A549 (cell line): ENCODE measurements at regions not wholly inside any gene's neighbourhood (a gene's known extent, or its start where the extent isn't known, plus 50 kb on each side); places are given as distances from the start of the nearest gene placed in this dataset.

ENCODE experiments used
- ATAC-seq, 2 experiments: fragments of 200-7000 bp in 1 of 2; fragments of >200 bp in 1 of 2; cut with Nextera tagmentation in 1 of 2; cut with Tn5 transposase in 1 of 2; 3 replicates each; pipeline versions ENCODE4 v1.8.0 to v1.9.1; 2018 to 2020; ENCODE audit warnings: mild to moderate bottlenecking in 1 of 2, moderate library complexity in 1 of 2
- CTCF ChIA-PET: fragments of 300-600 bp; sonication (Branson Sonifier 250); formaldehyde crosslinking; extraction: SDS; loops from one replicate; lab custom pipeline; 2021; ENCODE audit warnings: antibody characterized with exemption, inconsistent platforms; lab: Yijun Ruan, JAX
- POLR2A ChIA-PET: fragments of 350-600 bp; formaldehyde crosslinking; extraction: SDS; loops from one replicate; lab custom pipeline; 2021; ENCODE audit warnings: antibody characterized with exemption, inconsistent platforms; lab: Yijun Ruan, JAX
- DNase-seq, 2 experiments: peaks; one replicate each; pipeline versions ENCODE4 v3.0.0 to v3.0.0-alpha.2; 2011 to 2016; ENCODE audit warnings: low read depth in 1 of 2, low spot score in 1 of 2
- FAIRE-seq: peaks from 2 replicates; lab custom pipeline; 2011; peaks lifted over from hg19 to GRCh38; lab: Jason Lieb, UNC
- H3K27ac ChIP-seq, 2 experiments: fragments of >200 bp; sonication (Bioruptor Twin); formaldehyde crosslinking; 3 replicates each; pipeline ENCODE4 v1.5.1; 2016 to 2017
- H3K4me1 ChIP-seq: fragments of >200 bp; sonication (Bioruptor Twin); formaldehyde crosslinking; 3 replicates; pipeline ENCODE4 v1.6.1; 2016
- H3K4me2 ChIP-seq: fragments of >200 bp; sonication (Bioruptor Twin); formaldehyde crosslinking; 3 replicates; pipeline ENCODE4 v1.6.1; 2016
- H3K4me3 ChIP-seq: fragments of >200 bp; sonication (Bioruptor Twin); formaldehyde crosslinking; 3 replicates; pipeline ENCODE4 v1.5.1; 2016
- H3K9me3 ChIP-seq: fragments of >200 bp; sonication (Bioruptor Twin); formaldehyde crosslinking; 3 replicates; pipeline ENCODE4 v1.6.1; 2016
- CBX8 ChIP-seq: fragments of 200-600 bp; sonication (generic); IDR thresholded peaks from 2 replicates; pipeline ENCODE4 v1.6.1; 2016
- CEBPB ChIP-seq, 2 experiments: fragments of >200 bp in 1 of 2; sonication (Bioruptor Twin) in 1 of 2; formaldehyde crosslinking in 1 of 2; IDR thresholded peaks; 2 replicates each; pipeline ENCODE4 v1.6.1; 2012 to 2016
- E2F6 ChIP-seq: IDR thresholded peaks from 2 replicates; pipeline ENCODE4 v1.6.1; 2012; ENCODE audit warnings: low read depth, borderline replicate concordance
- ELK1 ChIP-seq: fragments of 150-350 bp; IDR thresholded peaks from 2 replicates; pipeline ENCODE4 v1.6.1; 2014; ENCODE audit warnings: low read depth, mild to moderate bottlenecking, low read length
- EP300 ChIP-seq, 2 experiments: fragments of >200 bp; sonication (Bioruptor Twin); formaldehyde crosslinking; IDR thresholded peaks; 2 replicates in 1 of 2; 3 replicates in 1 of 2; pipeline ENCODE4 v1.6.1; 2016 to 2017
- FOSL2 ChIP-seq, 2 experiments: fragments of 450-650 bp in 1 of 2; fragments of >200 bp in 1 of 2; sonication (Bioruptor Twin) in 1 of 2; formaldehyde crosslinking; IDR thresholded peaks; 2 replicates each; pipeline versions ENCODE4 v1.5.0 to v1.6.1; 2016 to 2020; ENCODE audit warnings: mild to moderate bottlenecking in 1 of 2, moderate library complexity in 1 of 2
- FOXS1 ChIP-seq: fragments of 250-450 bp; sonication (Bioruptor Pico); IDR thresholded peaks from 2 replicates; pipeline ENCODE4 v1.5.0; 2020; ENCODE audit warnings: mild to moderate bottlenecking, moderate library complexity
- GATA3 ChIP-seq: IDR thresholded peaks from 2 replicates; pipeline ENCODE4 v1.6.1; 2012; ENCODE audit warnings: borderline replicate concordance
- HEYL ChIP-seq: fragments of 250-450 bp; sonication (Bioruptor Pico); IDR thresholded peaks from 2 replicates; pipeline ENCODE4 v1.8.0; 2021; ENCODE audit warnings: mild to moderate bottlenecking, moderate library complexity
- HOXB13 ChIP-seq: fragments of 250-450 bp; sonication (Bioruptor Pico); IDR thresholded peaks from 2 replicates; pipeline ENCODE4 v1.5.0; 2020; ENCODE audit warnings: low read depth, mild to moderate bottlenecking, moderate library complexity
- HOXB5 ChIP-seq: fragments of 250-450 bp; sonication (Bioruptor Pico); IDR thresholded peaks from 2 replicates; pipeline ENCODE4 v1.5.0; 2020; ENCODE audit warnings: mild to moderate bottlenecking, moderate library complexity
- JUN ChIP-seq, 2 experiments: fragments of >200 bp; sonication (Bioruptor Twin); formaldehyde crosslinking; IDR thresholded peaks; 2 replicates in 1 of 2; 3 replicates in 1 of 2; pipeline ENCODE4 v1.6.1; 2016 to 2017
- KDM1A ChIP-seq: fragments of 200-600 bp; sonication (generic); IDR thresholded peaks from 2 replicates; pipeline ENCODE4 v1.6.1; 2016; ENCODE audit warnings: low read depth, mild to moderate bottlenecking
- MAZ ChIP-seq: fragments of 150-350 bp; IDR thresholded peaks from 2 replicates; pipeline ENCODE4 v1.6.1; 2014; ENCODE audit warnings: antibody characterized with exemption, low read depth, low read length, borderline replicate concordance
- MYC ChIP-seq: IDR thresholded peaks from 2 replicates; pipeline ENCODE4 v1.6.1; 2012; ENCODE audit warnings: mild to moderate bottlenecking, inconsistent platforms, low read length, improper control_type of control experiment, borderline replicate concordance
- NFE2L2 ChIP-seq: fragments of 150-350 bp; conservative IDR thresholded peaks from 2 replicates; pipeline ENCODE4 v1.6.1; 2014; ENCODE audit warnings: low read length
- NPAS2 ChIP-seq: fragments of 250-450 bp; sonication (Bioruptor Pico); IDR thresholded peaks from 2 replicates; pipeline ENCODE4 v1.8.0; 2022; ENCODE audit warnings: mild to moderate bottlenecking, moderate library complexity, borderline replicate concordance
- POLR2AphosphoS2 ChIP-seq: conservative IDR thresholded peaks from 2 replicates; pipeline ENCODE4 v1.6.1; 2012; ENCODE audit warnings: low read length, improper control_type of control experiment, inconsistent platforms
- RFX5 ChIP-seq: fragments of 450-650 bp; IDR thresholded peaks from 2 replicates; pipeline ENCODE4 v1.7.1; 2014; ENCODE audit warnings: antibody characterized with exemption, mild to moderate bottlenecking, moderate library complexity
- TP53 ChIP-seq: fragments of 250-450 bp; sonication (Bioruptor Pico); IDR thresholded peaks from 2 replicates; pipeline ENCODE4 v1.5.0; 2021; ENCODE audit warnings: mild to moderate bottlenecking, moderate library complexity
- ZC3H11A ChIP-seq: fragments of 450-650 bp; IDR thresholded peaks from 2 replicates; pipeline ENCODE4 v1.6.1; 2014; ENCODE audit warnings: antibody characterized with exemption, mild to moderate bottlenecking
- ZFP36 ChIP-seq: fragments of 450-650 bp; IDR thresholded peaks from 2 replicates; pipeline ENCODE4 v1.6.1; 2014; ENCODE audit warnings: borderline replicate concordance; ENCODE audit not compliant: partially characterized antibody
- ZSCAN20 ChIP-seq: fragments of 250-450 bp; sonication (Bioruptor Pico); IDR thresholded peaks from 2 replicates; pipeline ENCODE4 v1.8.0; 2022; ENCODE audit warnings: mild to moderate bottlenecking, moderate library complexity
- WGBS: methylation state at CpG from one replicate; pipeline ENCODE4 v1.1.6; 2017; ENCODE audit errors: missing lambda C conversion rate; 5-methylcytosine and 5-hydroxymethylcytosine counted together
- TF ChIP-seq, protein P1 (sequence below): fragments of 200-600 bp; sonication (generic); IDR thresholded peaks from 2 replicates; pipeline ENCODE4 v1.6.1; 2016; ENCODE audit warnings: antibody characterized with exemption, mild to moderate bottlenecking, moderate library complexity
- TF ChIP-seq, protein P2 (sequence below): IDR thresholded peaks from 2 replicates; pipeline ENCODE4 v1.6.1; 2012

GRCh38 chr18:39795350-39795749 is 2159.7 kb upstream of the PIK3C3 start:
- POLR2A ChIA-PET, result no interaction called here
- no peak overlapping the region for H3K4me3 ChIP-seq
- TF ChIP-seq HEYL (CRISPR knock-in tag), result no peak
- TF ChIP-seq EP300 (IDR thresholded peaks at IDR 0.05), result no peak
- no peak for TF ChIP-seq ZSCAN20 (CRISPR knock-in tag)
- no peak for TF ChIP-seq POLR2AphosphoS2
- no peak for TF ChIP-seq ELK1
- TF ChIP-seq E2F6, result no peak
- TF ChIP-seq ZFP36, result no peak
- no peak for TF ChIP-seq KDM1A
- ATAC-seq (no peak), FAIRE-seq (no peak), DNase-seq (no peak)
- no peaks in the 10 kb centered on the region for H3K4me1 ChIP-seq
- no peak overlapping the region for H3K27ac ChIP-seq
- WGBS, result 100% methylated on average over 1 of the region's 1 CpG
- CTCF ChIA-PET, result no interaction called here
- H3K9me3 ChIP-seq, result no peaks in the 10 kb centered on the region
- no peak overlapping the region for H3K4me2 ChIP-seq

GRCh38 chr18:39793609-39794008 is 2161.4 kb upstream of the PIK3C3 start:
- ATAC-seq (no peak), FAIRE-seq (no peak), DNase-seq (no peak)
- no peak overlapping the region for H3K27ac ChIP-seq
- H3K4me3 ChIP-seq, result no peak overlapping the region
- CTCF ChIA-PET, result no interaction called here
- no peaks in the 10 kb centered on the region for H3K9me3 ChIP-seq
- POLR2A ChIA-PET, result no interaction called here
- WGBS, result 92% methylated on average over 5 of the region's 5 CpGs
- H3K4me2 ChIP-seq, result no peak overlapping the region
- H3K4me1 ChIP-seq, result no peaks in the 10 kb centered on the region
- TF ChIP-seq FOXS1 (CRISPR knock-in tag), result no peak
- no peak for TF ChIP-seq MYC
- TF ChIP-seq, all 56 proteins: peak for 0

DNA sequence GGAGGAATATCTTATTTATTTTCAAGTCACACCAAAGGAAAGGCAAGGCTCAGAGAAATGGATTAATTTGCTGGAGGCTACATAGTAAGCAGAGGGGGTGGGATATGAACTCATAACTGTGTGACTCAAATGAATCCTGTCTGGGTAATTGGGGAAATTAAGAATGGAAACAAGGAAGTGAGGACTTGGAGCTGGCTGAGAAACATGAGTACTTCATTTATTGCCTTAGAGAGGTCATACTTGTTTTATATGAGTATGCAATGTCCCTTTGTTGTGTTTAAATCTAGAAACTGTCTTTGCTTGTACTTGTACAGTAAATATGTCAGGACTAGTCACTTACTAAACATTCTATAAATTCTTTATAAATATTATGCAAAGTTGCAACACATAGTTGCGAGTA is 2166.7 kb upstream of the PIK3C3 start:
- Histone ChIP-seq H3K4me1 (no peaks in the 10 kb centered on the region), H3K27ac (no peak overlapping the region), H3K9me3 (no peaks in the 10 kb centered on the region), H3K4me3 (no peak overlapping the region), H3K4me2 (no peak overlapping the region)
- TF ChIP-seq, protein P1, sequence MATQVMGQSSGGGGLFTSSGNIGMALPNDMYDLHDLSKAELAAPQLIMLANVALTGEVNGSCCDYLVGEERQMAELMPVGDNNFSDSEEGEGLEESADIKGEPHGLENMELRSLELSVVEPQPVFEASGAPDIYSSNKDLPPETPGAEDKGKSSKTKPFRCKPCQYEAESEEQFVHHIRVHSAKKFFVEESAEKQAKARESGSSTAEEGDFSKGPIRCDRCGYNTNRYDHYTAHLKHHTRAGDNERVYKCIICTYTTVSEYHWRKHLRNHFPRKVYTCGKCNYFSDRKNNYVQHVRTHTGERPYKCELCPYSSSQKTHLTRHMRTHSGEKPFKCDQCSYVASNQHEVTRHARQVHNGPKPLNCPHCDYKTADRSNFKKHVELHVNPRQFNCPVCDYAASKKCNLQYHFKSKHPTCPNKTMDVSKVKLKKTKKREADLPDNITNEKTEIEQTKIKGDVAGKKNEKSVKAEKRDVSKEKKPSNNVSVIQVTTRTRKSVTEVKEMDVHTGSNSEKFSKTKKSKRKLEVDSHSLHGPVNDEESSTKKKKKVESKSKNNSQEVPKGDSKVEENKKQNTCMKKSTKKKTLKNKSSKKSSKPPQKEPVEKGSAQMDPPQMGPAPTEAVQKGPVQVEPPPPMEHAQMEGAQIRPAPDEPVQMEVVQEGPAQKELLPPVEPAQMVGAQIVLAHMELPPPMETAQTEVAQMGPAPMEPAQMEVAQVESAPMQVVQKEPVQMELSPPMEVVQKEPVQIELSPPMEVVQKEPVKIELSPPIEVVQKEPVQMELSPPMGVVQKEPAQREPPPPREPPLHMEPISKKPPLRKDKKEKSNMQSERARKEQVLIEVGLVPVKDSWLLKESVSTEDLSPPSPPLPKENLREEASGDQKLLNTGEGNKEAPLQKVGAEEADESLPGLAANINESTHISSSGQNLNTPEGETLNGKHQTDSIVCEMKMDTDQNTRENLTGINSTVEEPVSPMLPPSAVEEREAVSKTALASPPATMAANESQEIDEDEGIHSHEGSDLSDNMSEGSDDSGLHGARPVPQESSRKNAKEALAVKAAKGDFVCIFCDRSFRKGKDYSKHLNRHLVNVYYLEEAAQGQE, result no peak
- TF ChIP-seq HOXB13 (CRISPR knock-in tag) (no peak), NFE2L2 (no peak), NPAS2 (CRISPR knock-in tag) (no peak), HEYL (CRISPR knock-in tag) (no peak), GATA3 (no peak), RFX5 (no peak), ZC3H11A (no peak), JUN (IDR thresholded peaks at IDR 0.05) (no peak), ELK1 (no peak), POLR2AphosphoS2 (no peak), CEBPB (IDR thresholded peaks at IDR 0.05) (no peak), FOSL2 (IDR thresholded peaks at IDR 0.05) (no peak), FOSL2 (CRISPR knock-in tag; IDR thresholded peaks at IDR 0.05) (no peak), HOXB5 (no peak), MAZ (no peak), TP53 (CRISPR knock-in tag) (no peak), CBX8 (no peak)
- TF ChIP-seq, protein P2, sequence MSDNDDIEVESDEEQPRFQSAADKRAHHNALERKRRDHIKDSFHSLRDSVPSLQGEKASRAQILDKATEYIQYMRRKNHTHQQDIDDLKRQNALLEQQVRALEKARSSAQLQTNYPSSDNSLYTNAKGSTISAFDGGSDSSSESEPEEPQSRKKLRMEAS, result no peak
- no peak for DNase-seq
- POLR2A ChIA-PET, result no interaction called here
- CTCF ChIA-PET, result no interaction called here
- no peak for ATAC-seq
- 83% methylated on average over 1 of the region's 1 CpG for WGBS
- no peak for FAIRE-seq
